GM12878 (cell line): ENCODE measurements at regions not wholly inside any gene's neighbourhood (a gene's known extent, or its start where the extent isn't known, plus 50 kb on each side); places are given as distances from the start of the nearest gene placed in this dataset.

Experiments used
- ATAC-seq: fragments of 200-7000 bp; cut with Tn5 transposase; 3 replicates; pipeline ENCODE4 v1.9.1; 2020; ENCODE audit warnings: mild to moderate bottlenecking, moderate library complexity
- BruUV-seq: library from RNA; stranded (reverse); fragments of 400-500 nt; replicated peaks from 2 replicates; lab custom pipeline; 2021; lab: Mats Ljungman, UMichigan
- CTCF ChIA-PET: fragments of 300-600 bp; sonication (Branson Sonifier 250); formaldehyde crosslinking; extraction: SDS; loops from one replicate; lab custom pipeline; 2021; ENCODE audit warnings: inconsistent platforms; lab: Yijun Ruan, JAX
- POLR2A ChIA-PET: fragments of 350-600 bp; formaldehyde crosslinking; extraction: SDS; loops from one replicate; lab custom pipeline; 2021; ENCODE audit warnings: inconsistent platforms; lab: Charles Lee
- RAD21 ChIA-PET: fragments of 300-600 bp; sonication (Branson Sonifier 250); formaldehyde crosslinking; loops from one replicate; lab custom pipeline; 2023; ENCODE audit warnings: antibody characterized with exemption; ENCODE audit not compliant: unreplicated experiment; lab: Charles Lee
- SMC1A ChIA-PET: fragments of 300-600 bp; sonication (Branson Sonifier 250); formaldehyde crosslinking; loops from one replicate; lab custom pipeline; 2023; ENCODE audit not compliant: unreplicated experiment, uncharacterized antibody; lab: Charles Lee
- DNase-seq: peaks from one replicate; pipeline ENCODE4 v3.0.0-alpha.2; 2011; ENCODE audit warnings: low read depth, low spot score
- FAIRE-seq: peaks from 3 replicates; lab custom pipeline; 2011; peaks lifted over from hg19 to GRCh38; lab: Jason Lieb, UNC
- H2AFZ ChIP-seq: 2 replicates; pipeline ENCODE4 v1.6.0; 2011; ENCODE audit warnings: low read depth, low read length, control low read depth; ENCODE audit not compliant: control insufficient read depth
- H3K27ac ChIP-seq: 2 replicates; pipeline ENCODE4 v1.5.1; 2011; ENCODE audit warnings: control low read depth; ENCODE audit not compliant: control insufficient read depth, insufficient read depth
- H3K27me3 ChIP-seq, 2 experiments: replicated peaks in 1 of 2; 2 replicates each; pipeline versions ENCODE4 v1.6.0 to v1.6.1; 2011; ENCODE audit warnings: low read length in 1 of 2; ENCODE audit not compliant: control insufficient read depth in 2 of 2, insufficient read depth in 2 of 2
- H3K36me3 ChIP-seq, 2 experiments: 2 replicates each; pipeline ENCODE4 v1.5.1; 2011; ENCODE audit warnings: low read length in 1 of 2; ENCODE audit not compliant: control insufficient read depth in 2 of 2, insufficient read depth in 2 of 2
- H3K4me1 ChIP-seq: 2 replicates; pipeline ENCODE4 v1.6.1; 2011; ENCODE audit warnings: mild to moderate bottlenecking, low read length, moderate library complexity, mixed read lengths; ENCODE audit not compliant: control insufficient read depth, insufficient read depth
- H3K4me2 ChIP-seq: 2 replicates; pipeline ENCODE4 v1.6.0; 2011; ENCODE audit warnings: control low read depth; ENCODE audit not compliant: control insufficient read depth, insufficient read depth
- H3K4me3 ChIP-seq: fragments of 200-600 bp; sonication (generic); 2 replicates; pipeline ENCODE4 v1.5.1; 2016
- H3K79me2 ChIP-seq: 2 replicates; pipeline ENCODE4 v1.6.0; 2011; ENCODE audit warnings: low read length; ENCODE audit not compliant: control insufficient read depth, insufficient read depth
- H3K9ac ChIP-seq: 2 replicates; pipeline ENCODE4 v1.8.0; 2011; ENCODE audit warnings: low read length, control low read depth, mixed read lengths; ENCODE audit not compliant: control insufficient read depth, insufficient read depth
- H3K9me3 ChIP-seq: replicated peaks from 3 replicates; pipeline ENCODE4 v1.5.1; 2011; ENCODE audit warnings: mild to moderate bottlenecking, low read length; ENCODE audit not compliant: control insufficient read depth, insufficient read depth
- H4K20me1 ChIP-seq: 2 replicates; pipeline ENCODE4 v1.6.0; 2011; ENCODE audit not compliant: control insufficient read depth, insufficient read depth
- IKZF2 ChIP-seq, 2 experiments: fragments of 450-650 bp; IDR thresholded peaks; 2 replicates each; pipeline ENCODE4 v1.6.1; 2017; ENCODE audit warnings: mild to moderate bottlenecking in 2 of 2, moderate library complexity in 2 of 2
- REST ChIP-seq: IDR thresholded peaks from 2 replicates; pipeline ENCODE4 v1.6.1; 2012; ENCODE audit warnings: mild to moderate bottlenecking, low read depth, low read length
- RFX5 ChIP-seq: IDR thresholded peaks from 2 replicates; pipeline ENCODE4 v1.6.1; 2011; ENCODE audit warnings: low read depth, low read length, improper control_type of control experiment
- SMC3 ChIP-seq: IDR thresholded peaks from 2 replicates; pipeline ENCODE4 v1.6.1; 2011; ENCODE audit warnings: low read length, improper control_type of control experiment, borderline replicate concordance
- SP1 ChIP-seq: IDR thresholded peaks from one replicate; pipeline ENCODE4 v1.6.1; 2011; ENCODE audit warnings: low read depth, low read length
- SRF ChIP-seq, 2 experiments: IDR thresholded peaks; 2 replicates each; pipeline ENCODE4 v1.6.1; 2011; ENCODE audit warnings: low read depth in 2 of 2, low read length in 2 of 2, mild to moderate bottlenecking in 1 of 2, moderate library complexity in 1 of 2
- SUPT20H ChIP-seq: IDR thresholded peaks from 2 replicates; pipeline ENCODE4 v1.6.1; 2011; ENCODE audit warnings: low read depth, mild to moderate bottlenecking, low read length, moderate library complexity, borderline replicate concordance; ENCODE audit not compliant: control insufficient read depth
- SUZ12 ChIP-seq: fragments of 200-600 bp; sonication (generic); IDR thresholded peaks from one replicate; pipeline ENCODE4 v1.6.1; 2018; ENCODE audit warnings: antibody characterized with exemption, mild to moderate bottlenecking; ENCODE audit not compliant: unreplicated experiment
- WRNIP1 ChIP-seq: IDR thresholded peaks from 2 replicates; pipeline ENCODE4 v1.6.1; 2011; ENCODE audit warnings: low read depth, low read length, improper control_type of control experiment, borderline replicate concordance
- ZNF207 ChIP-seq: fragments of 450-650 bp; IDR thresholded peaks from 2 replicates; pipeline ENCODE4 v1.6.1; 2014; ENCODE audit warnings: antibody characterized with exemption, mild to moderate bottlenecking, borderline replicate concordance
- WGBS: methylation state at CpG from one replicate; pipeline ENCODE4 v1.1.6; 2016; ENCODE audit warnings: low lambda C conversion rate; ENCODE audit not compliant: insufficient replicate concordance, insufficient coverage; ENCODE audit errors: missing lambda C conversion rate; 5-methylcytosine and 5-hydroxymethylcytosine counted together
- in situ Hi-C: fragments of 300-500 bp; cut with MboI; formaldehyde crosslinking; loops from 9 replicates; pipeline ENCODE4 v1.14.3; 2018; ENCODE audit warnings: mixed read lengths
- intact Hi-C: fragments of 100-400 bp; cut with micrococcal nuclease; formaldehyde crosslinking; loops from one replicate; pipeline ENCODE4 v1.14.2; 2022; ENCODE audit not compliant: unreplicated experiment

GRCh38 chr2:156134887-156135286 is 197.6 kb downstream of the NR4A2 start:
- Histone ChIP-seq H3K4me2 (no peak overlapping the region), H3K4me1 (no peaks in the 10 kb centered on the region), H3K4me3 (no peak overlapping the region), H3K36me3 (no peaks in the 10 kb centered on the region), H3K27ac (no peak overlapping the region)
- no peak for FAIRE-seq
- WGBS: 79% methylated on average over 5 of the region's 5 CpGs
- TF ChIP-seq IKZF2 (IDR thresholded peaks at IDR 0.05): no peak
- no peak for TF ChIP-seq SMC3
- TF ChIP-seq ZNF207: no peak
- TF ChIP-seq WRNIP1: no peak
- TF ChIP-seq RFX5: no peak
- TF ChIP-seq REST: no peak
- no peak for TF ChIP-seq SP1
- no peak for TF ChIP-seq SUZ12
- no peak for TF ChIP-seq SUPT20H
- no peak for TF ChIP-seq SRF (IDR thresholded peaks at IDR 0.05; ENCODE audit: low read depth in 2 of 2, low read length in 2 of 2)
- TF ChIP-seq, all 136 proteins: peak for 0
- BruUV-seq: no TSS peak
- intact Hi-C loops: no loop called here
- POLR2A ChIA-PET: no interaction called here
- in situ Hi-C loops: no loop called here
- H3K9me3 ChIP-seq: no peaks in the 10 kb centered on the region
- RAD21 ChIA-PET: interaction anchor here (0.6 kb wide), 1 partner anchor 653 kb away, joined by 3 read pairs; no protein-coding TSS in a partner anchor
- no peak overlapping the region for H2AFZ ChIP-seq
- ATAC-seq (no peak), DNase-seq (no peak)
- H4K20me1 ChIP-seq: no peaks in the 10 kb centered on the region
- no peak overlapping the region for H3K9ac ChIP-seq
- H3K27me3 ChIP-seq: no peaks in the 10 kb centered on the region
- CTCF ChIA-PET: interaction anchor here (0.6 to 2.0 kb wide), 6 partner anchors 12 to 454 kb away, joined by 3 to 7 read pairs (median 3); no protein-coding TSS in a partner anchor
- SMC1A ChIA-PET: interaction anchor here (1.1 kb wide), 1 partner anchor 16 kb away, joined by 3 read pairs; no protein-coding TSS in a partner anchor
- no peaks in the 10 kb centered on the region for H3K79me2 ChIP-seq
